Stimulated activated CD4-positive, alpha-beta T cell treated with anti-CD3 and anti-CD28 coated beads, Interleukin-2, amount 100 ng/mL, for 4 hours (primary cell): ENCODE measurements at regions not wholly inside any gene's neighbourhood (a gene's known extent, or its start where the extent isn't known, plus 50 kb on each side); places are given as distances from the start of the nearest gene placed in this dataset.

ENCODE experiments used
- DNase-seq: peaks from one replicate; pipeline ENCODE4 v3.0.0-alpha.2; 2020; ENCODE audit warnings: low read depth

- no peak for DNase-seq
These were observed 500.8 kb upstream of the WWC1 start for GRCh38 chr5:167790462-167791260.

DNA sequence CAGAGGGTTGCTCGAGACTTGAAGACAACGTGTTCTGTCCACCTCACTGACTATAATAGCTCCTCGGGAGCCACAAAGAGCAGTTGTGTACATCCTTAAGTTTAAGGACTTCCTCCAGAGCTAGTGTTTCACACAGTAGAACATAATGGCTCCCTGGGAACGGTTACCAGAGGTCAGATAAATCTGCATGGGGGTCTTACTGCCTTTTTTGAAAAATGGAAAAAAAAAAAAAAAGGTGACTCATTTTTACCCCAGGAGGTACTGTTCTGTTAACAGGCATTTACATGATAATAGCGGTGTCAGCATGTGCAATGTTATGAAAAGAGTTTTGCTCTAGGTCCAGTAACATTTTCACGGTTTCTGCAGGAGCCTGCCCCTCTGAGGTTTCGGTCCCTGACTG is 498.9 kb upstream of the WWC1 start:
- DNase-seq, result no peak

DNA sequence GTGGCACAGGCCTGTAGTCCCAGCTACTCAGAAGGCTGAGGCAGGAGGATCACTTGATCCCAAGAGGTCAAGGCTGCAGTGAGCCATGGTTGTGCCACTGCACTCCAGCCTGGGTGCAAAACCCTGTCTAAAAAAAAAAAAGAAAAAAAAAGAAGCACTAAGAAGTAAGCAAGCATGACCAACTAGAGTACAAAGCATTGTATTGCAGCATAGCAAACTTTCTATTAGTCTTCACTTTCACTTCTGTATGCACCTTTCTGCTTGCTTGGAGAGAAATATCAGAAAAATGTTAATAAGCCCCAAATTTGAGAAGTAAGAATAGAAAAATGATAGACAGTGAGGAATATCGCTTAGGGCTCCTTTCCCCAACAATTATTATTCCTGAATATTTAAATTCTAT is 497.7 kb upstream of the WWC1 start:
- no peak for DNase-seq

DNA sequence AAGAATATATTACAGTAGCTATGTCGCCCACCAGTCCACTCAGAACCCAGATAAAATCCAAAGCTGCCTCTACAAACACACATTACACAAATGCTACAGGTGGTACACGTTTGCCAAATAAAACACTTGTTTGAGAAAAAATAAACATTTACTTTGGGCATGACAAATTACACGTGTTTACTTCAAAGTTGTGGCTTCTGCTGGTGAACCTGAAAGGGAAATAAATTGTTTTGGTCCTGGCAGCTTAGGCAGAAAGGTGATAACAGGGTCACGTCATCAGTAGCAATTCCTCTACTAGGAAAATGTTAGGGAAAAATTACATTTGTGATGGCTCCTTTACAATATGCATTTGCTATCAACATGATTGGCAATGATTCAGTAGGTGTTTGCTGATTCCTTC is 497.3 kb upstream of the WWC1 start:
- DNase-seq, result no peak

GRCh38 chr5:167796672-167797071 is 494.8 kb upstream of the WWC1 start:
- DNase-seq, result no peak

DNA sequence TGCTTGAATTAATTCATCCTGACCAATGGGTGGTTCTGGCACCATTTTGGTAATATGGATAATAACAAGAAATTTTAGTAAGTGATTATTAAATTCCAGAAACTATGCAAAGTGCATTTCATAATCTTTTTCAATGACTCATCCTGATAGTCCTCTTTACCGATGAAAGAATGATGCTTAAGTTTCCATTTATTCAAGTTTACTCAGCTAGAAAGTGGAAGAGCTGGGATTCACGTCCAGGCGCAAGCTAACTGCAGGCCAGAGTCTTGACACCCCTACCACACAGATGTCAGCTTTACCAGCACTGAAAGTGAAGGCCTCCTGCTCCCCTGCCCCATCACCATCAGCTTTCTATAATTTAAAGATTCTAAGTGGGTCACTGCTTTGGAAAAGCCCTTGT is 493.5 kb upstream of the WWC1 start:
- no peak for DNase-seq

DNA sequence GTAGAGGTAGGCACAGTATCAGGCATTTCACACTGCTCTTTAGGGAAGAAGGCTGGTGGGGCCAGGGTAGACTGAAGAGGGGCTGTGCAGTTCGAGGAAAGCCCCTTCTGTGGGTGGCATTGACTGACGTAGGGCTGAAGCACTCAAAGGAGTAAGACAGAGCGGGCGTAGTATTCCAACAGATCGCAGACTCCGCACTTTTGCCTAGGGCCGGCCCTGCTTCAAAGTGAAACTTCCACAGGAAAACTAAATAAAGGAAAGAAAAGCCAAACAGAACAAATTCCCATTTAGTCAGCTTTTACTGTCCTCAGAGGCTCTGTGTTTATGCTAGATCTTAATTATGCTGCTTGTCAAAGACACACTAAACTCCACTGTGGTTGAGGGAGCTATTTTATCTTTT is 493.0 kb upstream of the WWC1 start:
- no peak for DNase-seq

DNA sequence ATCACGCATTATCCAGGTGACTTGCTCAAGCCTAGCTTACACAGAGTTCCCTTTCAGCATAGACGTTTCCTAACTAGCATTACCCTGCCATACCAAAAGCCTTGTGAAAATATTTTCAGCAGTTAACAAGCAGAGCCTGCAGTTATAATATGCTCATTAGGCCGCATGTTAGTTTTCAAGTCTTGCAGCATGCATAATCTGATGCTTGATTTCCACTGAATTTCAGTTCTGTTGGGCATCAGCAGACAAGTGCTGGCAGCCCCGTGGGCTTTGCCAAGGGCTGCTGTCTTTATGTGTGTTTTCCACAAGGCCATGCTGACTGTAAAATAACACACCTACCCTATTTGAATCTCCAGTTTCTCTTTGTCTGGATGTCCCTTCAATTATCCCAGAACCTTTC is 491.0 kb upstream of the WWC1 start:
- DNase-seq, result no peak

DNA sequence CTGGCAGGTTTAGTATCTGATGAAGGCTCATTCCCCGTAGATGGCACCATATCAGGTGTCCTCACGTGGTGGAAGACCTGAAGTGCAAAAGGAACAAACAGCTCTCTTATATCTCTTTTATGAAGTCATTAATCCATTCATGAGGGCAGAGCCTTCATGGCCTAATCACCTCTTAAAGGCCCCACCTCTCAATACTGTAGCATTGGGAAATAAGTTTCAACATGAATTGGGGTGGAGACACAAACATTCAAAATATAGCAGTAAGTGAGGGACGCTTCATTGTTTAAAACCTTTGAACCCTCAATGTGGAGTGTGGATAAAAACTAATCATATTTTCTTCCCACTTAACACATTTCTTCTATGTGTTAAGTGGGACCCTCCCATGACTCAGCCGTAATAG is 489.4 kb upstream of the WWC1 start:
- no peak for DNase-seq

DNA sequence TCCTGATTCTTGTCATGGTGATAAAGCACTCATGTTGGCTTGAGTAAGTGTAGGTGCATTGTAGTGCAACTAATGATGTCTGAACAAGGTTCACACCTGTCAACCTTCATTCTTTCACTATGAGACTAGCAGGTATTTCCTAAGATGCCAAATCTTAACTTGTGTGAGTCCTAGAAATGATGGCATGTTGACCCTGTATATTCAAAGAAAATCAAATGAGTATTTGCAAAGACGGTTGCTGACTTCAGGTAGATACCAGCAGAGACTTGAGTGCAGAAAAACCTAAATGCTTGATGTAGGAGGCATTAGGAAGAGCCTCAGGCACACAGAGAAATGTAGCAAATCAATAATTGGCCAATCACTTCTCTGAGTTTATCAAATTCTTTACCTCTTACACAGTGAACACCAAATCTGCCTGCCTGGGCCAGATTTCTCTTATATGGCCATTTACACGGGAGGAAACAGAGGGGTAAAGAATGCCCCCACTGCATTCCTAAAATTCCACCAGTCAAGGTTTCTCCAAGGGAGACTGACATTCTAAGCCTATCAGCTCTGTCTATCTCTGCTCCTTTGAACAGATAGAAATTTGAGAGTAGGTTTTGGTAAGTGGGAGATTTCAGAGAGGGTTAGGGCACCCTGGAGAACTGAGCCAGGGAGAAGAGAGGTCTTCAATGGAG is 488.6 kb upstream of the WWC1 start:
- DNase-seq, result no peak

DNA sequence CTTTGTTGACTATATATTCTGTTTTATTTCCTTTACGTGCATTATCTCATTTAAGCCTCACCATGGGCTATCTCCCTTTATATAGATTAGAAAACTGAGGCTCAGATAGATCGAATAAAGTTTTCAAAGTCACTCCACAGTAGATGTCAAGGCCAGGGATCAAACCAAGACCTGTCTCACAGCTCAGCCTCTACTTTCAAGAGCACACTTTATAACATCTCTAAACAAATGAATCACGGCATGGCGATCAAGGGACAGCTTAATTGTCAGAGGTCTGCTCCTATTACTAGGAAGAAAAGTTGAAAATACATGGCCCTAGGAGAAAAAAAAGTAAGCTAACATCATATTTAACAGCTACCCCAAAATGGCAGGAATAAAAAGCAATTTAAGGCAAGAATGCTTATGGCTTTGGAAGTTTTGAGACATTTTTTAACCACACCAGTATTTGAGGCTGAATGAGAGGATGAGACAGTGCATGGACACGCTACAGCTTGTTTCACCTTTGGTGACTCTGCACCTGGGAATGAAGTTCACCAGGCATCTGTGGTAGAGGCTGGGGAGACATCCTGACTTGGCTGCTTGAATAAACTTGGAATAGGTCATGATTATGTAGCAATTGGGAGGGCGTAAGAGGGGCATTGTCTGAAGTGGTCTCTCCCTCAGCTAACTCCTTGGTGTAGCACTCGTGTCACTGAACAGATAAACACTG is 486.8 kb upstream of the WWC1 start:
- DNase-seq, result no peak

DNA sequence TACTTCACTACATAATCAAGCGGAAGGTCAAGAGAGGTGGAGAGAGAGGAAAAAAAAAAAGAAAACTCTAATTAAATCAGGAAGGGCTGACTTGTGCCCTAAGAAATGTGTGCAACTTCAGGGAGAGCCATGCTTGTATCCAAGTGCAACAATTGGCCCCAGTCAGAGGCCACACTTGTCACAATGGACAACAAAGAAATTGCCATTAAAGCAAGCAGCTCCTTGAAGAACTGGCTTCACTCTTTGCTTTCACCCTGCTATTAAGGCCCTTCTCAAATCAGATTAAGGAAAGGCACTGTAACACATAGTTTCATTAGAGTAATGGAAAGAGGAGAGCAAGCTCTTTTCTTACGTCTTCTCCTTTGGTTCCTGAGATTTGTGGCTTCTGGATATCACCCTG is 480.9 kb upstream of the WWC1 start:
- DNase-seq, result no peak

DNA sequence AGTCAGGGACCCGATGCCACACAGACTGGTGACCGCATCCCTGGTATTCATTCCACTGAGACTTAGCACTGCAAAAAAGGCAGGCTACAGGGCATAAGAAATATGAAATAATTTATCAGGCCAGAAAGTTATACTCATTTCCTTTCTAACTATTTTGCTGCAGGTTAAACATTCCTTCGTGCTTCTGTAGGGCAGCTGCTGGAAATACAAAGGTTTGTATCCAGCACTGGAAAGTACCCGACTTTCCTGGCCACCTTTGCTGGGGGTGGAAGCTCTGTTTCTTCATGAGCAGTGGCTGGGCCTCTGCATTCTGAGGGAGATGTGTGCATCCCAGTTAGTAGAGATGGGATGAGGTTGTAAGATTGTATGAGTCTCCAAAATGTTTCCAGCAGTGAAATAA is 478.6 kb upstream of the WWC1 start:
- DNase-seq, result no peak

DNA sequence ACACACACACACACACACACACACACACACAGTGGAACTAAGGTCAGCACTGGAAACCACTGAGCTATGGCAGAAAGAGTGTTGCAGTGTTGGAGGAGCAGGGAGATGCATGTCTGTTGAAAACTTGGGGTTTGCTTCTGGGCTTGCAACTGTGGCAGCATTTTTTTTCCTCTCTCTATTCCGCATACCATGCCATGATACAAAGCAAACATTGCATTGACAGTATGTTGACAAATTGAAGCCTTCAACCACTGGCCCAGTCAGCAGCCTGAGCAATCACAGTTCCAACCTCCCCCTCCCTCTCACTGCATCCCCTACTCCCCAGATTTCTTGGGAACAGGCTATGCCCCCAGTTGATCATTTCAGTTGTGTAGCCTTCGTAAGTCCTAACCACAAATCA is 478.1 kb upstream of the WWC1 start:
- no peak for DNase-seq

DNA sequence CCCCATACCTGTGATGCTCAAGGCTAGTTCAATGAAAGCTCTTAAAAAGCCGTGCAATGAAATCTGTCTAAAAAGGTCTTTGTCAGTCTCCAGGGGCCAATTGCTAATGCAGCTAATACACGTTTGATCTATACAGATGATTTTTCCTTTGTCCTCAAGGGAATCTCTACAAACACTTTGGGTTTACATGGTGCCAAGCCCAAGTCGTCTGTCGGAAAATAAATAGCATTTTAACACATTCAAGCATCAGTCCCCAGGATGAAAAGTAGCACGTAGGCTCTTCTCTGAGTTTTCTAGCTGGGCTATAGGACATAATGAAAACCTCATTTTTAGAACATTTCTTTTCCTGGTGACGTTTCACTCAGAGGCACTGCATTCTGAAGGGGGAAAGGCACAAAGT is 477.4 kb upstream of the WWC1 start:
- no peak for DNase-seq

- no peak for DNase-seq
These were observed 476.6 kb upstream of the WWC1 start for GRCh38 chr5:167814828-167815227.

GRCh38 chr5:167816354-167816753 is 475.1 kb upstream of the WWC1 start:
- DNase-seq, result no peak

DNA sequence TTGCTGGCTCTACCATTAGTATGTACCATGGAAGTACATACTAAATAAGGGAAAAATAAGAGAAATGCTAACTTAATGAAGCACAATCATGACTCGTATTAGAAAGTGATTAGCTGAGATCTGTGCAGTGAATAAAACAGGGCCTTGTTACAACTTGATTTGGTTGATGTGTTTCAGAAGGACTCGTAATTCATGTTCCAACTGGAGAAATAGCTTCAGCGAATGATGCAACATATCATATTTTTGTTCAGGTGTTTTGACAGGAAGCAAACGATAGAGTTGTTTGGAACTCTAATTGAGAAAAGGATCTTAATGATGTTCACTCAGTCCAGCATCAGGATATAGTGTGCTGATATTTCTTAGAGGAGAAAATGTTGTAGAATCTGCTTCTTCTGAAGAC is 474.6 kb upstream of the WWC1 start:
- no peak for DNase-seq

DNA sequence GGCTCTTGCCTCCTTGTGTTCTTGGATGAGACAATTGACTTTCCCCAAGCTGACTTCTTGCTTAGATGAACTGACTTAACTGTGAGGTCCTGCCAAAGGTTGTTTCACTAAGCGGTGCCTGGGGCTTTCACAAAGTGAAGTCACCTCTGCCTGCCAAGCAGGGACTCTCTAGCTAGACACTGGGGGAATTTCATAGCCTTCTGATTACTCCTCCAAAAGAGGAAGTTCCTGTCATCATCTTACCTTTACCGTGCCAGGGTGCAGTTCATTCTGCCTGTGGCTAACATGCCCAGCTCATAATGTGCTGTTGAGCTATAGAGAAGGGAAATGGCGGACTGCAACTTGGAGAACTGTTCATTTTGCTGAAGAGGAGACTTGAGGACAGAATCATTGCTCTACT is 472.0 kb upstream of the WWC1 start:
- DNase-seq, result no peak

DNA sequence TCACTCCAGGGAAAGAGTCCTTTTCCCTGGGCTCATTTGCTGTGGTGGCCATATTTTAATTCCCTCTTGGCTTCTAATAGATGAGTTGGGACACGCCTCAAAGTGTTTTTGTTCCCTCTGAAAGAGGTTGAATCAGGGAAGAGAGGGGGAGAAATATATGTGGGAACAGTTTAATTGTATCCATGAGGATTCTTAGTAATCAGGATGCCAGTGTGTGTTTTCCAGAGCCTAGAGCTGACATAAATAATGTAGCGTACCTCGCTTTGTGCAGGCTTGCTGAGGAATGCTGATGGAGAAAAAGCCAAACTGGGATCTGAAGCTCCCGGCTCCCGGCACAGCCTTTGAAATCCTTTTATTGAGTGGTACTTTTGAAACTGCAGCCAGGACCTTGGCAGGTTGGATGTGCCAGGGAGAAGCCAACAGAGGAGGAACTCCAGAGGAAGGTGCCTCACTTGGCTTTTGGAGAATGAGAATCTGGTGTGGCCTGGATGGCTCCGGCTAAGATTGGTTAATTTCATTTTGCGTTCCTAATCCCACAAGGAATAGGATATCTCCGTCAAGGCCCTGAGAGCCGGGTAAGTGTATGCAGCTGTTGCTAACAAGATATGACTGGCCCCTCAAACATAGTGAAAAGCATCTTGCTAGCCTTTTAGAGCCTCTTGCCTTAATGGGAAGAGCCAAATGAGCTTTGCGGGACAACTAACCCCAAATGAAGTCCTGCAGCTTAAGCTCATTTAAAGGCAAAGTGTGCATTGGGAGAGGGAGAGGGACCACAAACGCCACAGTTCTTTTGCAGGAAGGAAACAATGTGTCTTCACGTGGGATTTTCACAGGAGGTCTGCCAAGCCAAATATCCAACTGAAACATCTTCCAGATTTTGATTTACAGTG is 471.1 kb upstream of the WWC1 start:
- DNase-seq, result no peak

GRCh38 chr5:167821151-167821550 is 470.3 kb upstream of the WWC1 start:
- DNase-seq, result no peak

GRCh38 chr5:167821669-167822068 is 469.8 kb upstream of the WWC1 start:
- DNase-seq, result no peak
